ENCODE measurements at regions not wholly inside any gene's neighbourhood (a gene's known extent, or its start where the extent isn't known, plus 50 kb on each side); places are given as distances from the start of the nearest gene placed in this dataset.

DNA sequence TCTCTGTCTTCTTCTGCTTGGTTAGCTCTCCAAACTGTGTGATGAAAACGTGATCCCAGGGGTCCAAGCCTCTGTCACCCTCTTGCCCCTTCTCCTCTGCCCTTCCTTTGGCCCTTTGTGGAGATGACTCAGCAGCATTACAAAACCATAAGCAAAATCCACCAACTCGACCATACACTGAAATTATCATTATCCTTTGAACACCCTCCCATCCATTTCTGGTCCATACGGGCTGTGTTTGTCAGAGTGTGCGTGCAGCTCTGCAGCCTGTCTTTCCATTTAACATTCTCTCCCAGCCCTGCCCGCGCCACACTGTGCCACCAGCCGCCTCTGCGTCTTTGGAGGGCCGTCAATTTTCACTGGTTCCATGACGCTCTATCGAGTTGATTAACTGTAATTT is 69.2 kb downstream of the SLC25A47 start:
- H3K36me3 Mint-ChIP-seq (ENCODE audit: low read depth, unreplicated experiment), result no peaks in the 10 kb centered on the region
- TF ChIP-seq, protein P1, sequence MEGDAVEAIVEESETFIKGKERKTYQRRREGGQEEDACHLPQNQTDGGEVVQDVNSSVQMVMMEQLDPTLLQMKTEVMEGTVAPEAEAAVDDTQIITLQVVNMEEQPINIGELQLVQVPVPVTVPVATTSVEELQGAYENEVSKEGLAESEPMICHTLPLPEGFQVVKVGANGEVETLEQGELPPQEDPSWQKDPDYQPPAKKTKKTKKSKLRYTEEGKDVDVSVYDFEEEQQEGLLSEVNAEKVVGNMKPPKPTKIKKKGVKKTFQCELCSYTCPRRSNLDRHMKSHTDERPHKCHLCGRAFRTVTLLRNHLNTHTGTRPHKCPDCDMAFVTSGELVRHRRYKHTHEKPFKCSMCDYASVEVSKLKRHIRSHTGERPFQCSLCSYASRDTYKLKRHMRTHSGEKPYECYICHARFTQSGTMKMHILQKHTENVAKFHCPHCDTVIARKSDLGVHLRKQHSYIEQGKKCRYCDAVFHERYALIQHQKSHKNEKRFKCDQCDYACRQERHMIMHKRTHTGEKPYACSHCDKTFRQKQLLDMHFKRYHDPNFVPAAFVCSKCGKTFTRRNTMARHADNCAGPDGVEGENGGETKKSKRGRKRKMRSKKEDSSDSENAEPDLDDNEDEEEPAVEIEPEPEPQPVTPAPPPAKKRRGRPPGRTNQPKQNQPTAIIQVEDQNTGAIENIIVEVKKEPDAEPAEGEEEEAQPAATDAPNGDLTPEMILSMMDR (IDR thresholded peaks at IDR 0.05; ENCODE audit: unreplicated experiment), result no peak
- no peaks in the 10 kb centered on the region for H3K9me3 Mint-ChIP-seq (ENCODE audit: unreplicated experiment)
- no peak for DNase-seq (ENCODE audit: low spot score)
- no peaks in the 10 kb centered on the region for H3K27me3 Mint-ChIP-seq (ENCODE audit: unreplicated experiment)
- H3K4me3 Mint-ChIP-seq (ENCODE audit: unreplicated experiment), result no peak overlapping the region
- H3K27ac Mint-ChIP-seq (ENCODE audit: unreplicated experiment), result no peak overlapping the region
- H3K4me1 Mint-ChIP-seq (ENCODE audit: unreplicated experiment), result peaks cover 13% of the 10 kb centered on the region

DNA sequence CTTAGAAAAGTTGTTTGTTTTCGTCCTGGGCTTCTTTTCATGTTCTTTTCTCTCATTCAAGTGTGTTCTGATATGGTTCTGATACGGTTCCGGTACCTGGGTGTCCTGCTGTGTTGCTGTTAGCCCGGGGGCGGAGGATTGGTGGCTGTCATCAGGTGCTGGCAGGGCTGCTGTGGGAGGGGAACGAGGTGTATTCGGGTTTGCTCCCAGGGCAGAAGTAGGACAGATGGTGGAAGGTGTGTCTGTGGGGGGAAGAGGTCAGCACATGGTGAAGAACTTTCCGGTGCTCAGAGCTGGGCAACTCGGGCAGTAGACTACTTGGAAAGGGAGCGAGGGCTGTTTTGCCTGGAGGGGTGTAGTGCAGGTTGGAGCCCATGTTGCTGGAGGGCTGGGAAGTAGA is 70.2 kb downstream of the SLC25A47 start:
- DNase-seq (ENCODE audit: low spot score), result no peak
- Mint-ChIP-seq H3K27me3 (ENCODE audit: unreplicated experiment) (no peaks in the 10 kb centered on the region), H3K4me1 (ENCODE audit: unreplicated experiment) (peaks cover 13% of the 10 kb centered on the region), H3K27ac (ENCODE audit: unreplicated experiment) (no peak overlapping the region), H3K36me3 (ENCODE audit: low read depth, unreplicated experiment) (no peaks in the 10 kb centered on the region), H3K9me3 (ENCODE audit: unreplicated experiment) (no peaks in the 10 kb centered on the region), H3K4me3 (ENCODE audit: unreplicated experiment) (no peak overlapping the region)
- TF ChIP-seq, protein P1 (IDR thresholded peaks at IDR 0.05; ENCODE audit: unreplicated experiment), result no peak

DNA sequence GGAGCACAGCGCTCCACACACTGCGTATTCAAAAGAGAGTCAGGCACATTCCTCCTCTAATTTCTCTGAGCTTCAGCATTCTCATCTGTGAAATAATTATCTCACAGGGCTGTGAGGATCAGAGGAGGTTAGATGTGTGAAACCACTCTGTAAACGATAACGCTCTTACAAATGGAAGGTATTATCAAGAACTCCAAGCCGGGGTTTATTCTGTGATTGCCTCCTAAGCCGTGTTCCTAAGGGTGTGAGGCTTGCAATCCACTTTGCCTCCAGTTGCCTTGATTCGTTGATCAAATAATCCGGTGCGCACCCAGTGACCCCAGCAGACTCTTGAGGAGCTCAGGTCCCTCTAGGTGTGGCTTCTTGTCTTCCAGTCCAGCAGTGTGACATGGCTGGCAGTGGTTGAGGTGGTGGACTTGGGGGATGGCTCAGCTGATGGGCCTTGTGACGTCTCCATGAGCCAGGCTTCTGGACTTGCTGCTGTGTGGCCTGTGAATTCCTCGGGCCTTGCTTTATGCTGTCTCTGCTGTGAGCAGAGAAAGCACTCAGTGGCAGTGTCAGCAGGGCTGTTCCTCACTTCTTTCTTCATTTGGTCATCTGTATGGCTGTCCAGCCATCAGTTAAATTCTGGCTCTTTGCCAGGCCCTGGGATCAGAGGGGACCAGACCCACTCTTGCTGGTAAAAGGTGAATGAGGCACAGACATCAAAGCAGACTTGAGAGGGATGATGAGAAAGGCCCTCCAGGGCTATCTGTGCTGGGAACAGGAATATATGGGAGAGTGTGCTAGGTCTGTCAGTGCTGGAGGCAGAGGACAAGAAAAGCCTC is 71.0 kb downstream of the SLC25A47 start:
- no peak overlapping the region for H3K27ac Mint-ChIP-seq (ENCODE audit: unreplicated experiment)
- H3K27me3 Mint-ChIP-seq (ENCODE audit: unreplicated experiment), result no peaks in the 10 kb centered on the region
- TF ChIP-seq, protein P1 (IDR thresholded peaks at IDR 0.05; ENCODE audit: unreplicated experiment), result no peak
- no peak for DNase-seq (ENCODE audit: low spot score)
- no peaks in the 10 kb centered on the region for H3K36me3 Mint-ChIP-seq (ENCODE audit: low read depth, unreplicated experiment)
- no peak overlapping the region for H3K4me3 Mint-ChIP-seq (ENCODE audit: unreplicated experiment)
- H3K9me3 Mint-ChIP-seq (ENCODE audit: unreplicated experiment), result no peaks in the 10 kb centered on the region
- H3K4me1 Mint-ChIP-seq (ENCODE audit: unreplicated experiment), result peaks cover 16% of the 10 kb centered on the region

DNA sequence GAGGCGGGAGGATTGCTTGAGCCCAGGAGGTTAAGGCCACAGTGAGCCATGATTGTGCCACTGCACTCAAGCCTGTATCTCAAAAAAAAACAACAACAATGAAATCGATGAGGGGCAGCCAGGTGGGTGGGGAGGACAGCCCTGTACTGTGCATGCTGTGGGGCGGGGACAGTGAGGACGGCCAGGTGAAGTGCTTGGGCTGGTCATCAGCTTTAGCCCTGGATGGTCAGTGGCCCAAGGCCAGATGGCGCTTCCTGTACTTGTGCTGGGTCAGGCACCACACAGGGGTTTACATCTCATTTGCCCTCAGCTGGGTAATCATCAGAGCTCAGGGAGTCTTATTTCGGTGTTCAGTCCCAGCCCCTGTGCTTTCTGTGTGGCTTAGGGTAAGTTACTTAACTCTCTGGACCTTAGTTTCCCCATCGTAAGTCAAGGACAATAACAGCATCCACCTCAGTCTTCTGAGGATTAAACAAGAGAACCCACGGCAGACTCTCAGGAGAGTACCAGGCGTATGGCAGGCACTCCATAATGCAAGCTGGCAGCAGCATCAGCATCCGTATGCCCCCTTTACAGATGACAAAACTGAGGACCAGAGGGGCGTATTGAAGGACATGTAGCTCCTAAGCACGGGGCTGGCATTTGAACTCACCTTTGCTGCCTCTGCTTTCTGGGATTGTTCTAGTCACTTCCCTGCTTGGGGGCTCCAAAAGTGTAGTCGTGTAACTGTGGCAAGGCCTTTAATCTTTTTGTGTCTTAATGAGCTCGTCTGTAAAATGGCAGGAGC is 71.9 kb downstream of the SLC25A47 start:
- H3K4me1 Mint-ChIP-seq (ENCODE audit: unreplicated experiment), result peaks cover 14% of the 10 kb centered on the region
- no peak overlapping the region for H3K27ac Mint-ChIP-seq (ENCODE audit: unreplicated experiment)
- no peaks in the 10 kb centered on the region for H3K36me3 Mint-ChIP-seq (ENCODE audit: low read depth, unreplicated experiment)
- TF ChIP-seq, protein P1 (IDR thresholded peaks at IDR 0.05; ENCODE audit: unreplicated experiment), result no peak
- no peaks in the 10 kb centered on the region for H3K27me3 Mint-ChIP-seq (ENCODE audit: unreplicated experiment)
- H3K9me3 Mint-ChIP-seq (ENCODE audit: unreplicated experiment), result no peaks in the 10 kb centered on the region
- DNase-seq (ENCODE audit: low spot score), result no peak
- H3K4me3 Mint-ChIP-seq (ENCODE audit: unreplicated experiment), result no peak overlapping the region

All from endothelial cell (in vitro differentiated cells).